ENCODE measurements at regions not wholly inside any gene's neighbourhood (a gene's known extent, or its start where the extent isn't known, plus 50 kb on each side); places are given as distances from the start of the nearest gene placed in this dataset.

GRCh38 chr3:191070201-191070600 is 128.8 kb upstream of the OSTN start (continued):
- no peak for TF ChIP-seq USF2 (IDR thresholded peaks at IDR 0.05; ENCODE audit: low read depth, low read length)
- TF ChIP-seq RAD21 (IDR thresholded peaks at IDR 0.05; ENCODE audit: low read length) = no peak

- ChIA-PET POLR2A (ENCODE audit: unreplicated experiment) (no interaction called here), CTCF (interaction anchor here (0.6 to 1.0 kb wide), 2 partner anchors 21 to 322 kb away, joined by 3 to 7 read pairs; no protein-coding TSS in a partner anchor)
- Histone ChIP-seq H3K9me3 (ENCODE audit: control insufficient read depth, insufficient read depth, low read length) (no peaks in the 10 kb centered on the region), H2BK5ac (ENCODE audit: low read depth, low read length, poor library complexity, severe bottlenecking) (peak overlapping the region; percentile 87), H3K18ac (ENCODE audit: low read depth, low read length) (peak overlapping the region; percentile 94; the same call in 1 of the 2 replicates), H3K56ac (ENCODE audit: extremely low read depth, insufficient read depth, low read length) (0 out of 2 replicates have a peak overlapping the region, but pooled peaks have one; percentile 5), H3K4ac (ENCODE audit: low read depth, low read length) (peak overlapping the region; percentile 60; the same call in 1 of the 2 replicates), H3K27me3 (ENCODE audit: control insufficient read depth, insufficient read depth, low read length) (no peaks in the 10 kb centered on the region), H3K14ac (replicated peaks; ENCODE audit: low read depth, low read length) (peak overlapping the region; percentile 64; the same call in 1 of the 2 replicates), H2BK120ac (ENCODE audit: low read depth, low read length) (peak overlapping the region; percentile 91), H4K91ac (ENCODE audit: insufficient read depth, low read depth, low read length) (peak overlapping the region; percentile 25; the same call in 1 of the 2 replicates), H3K23ac (ENCODE audit: low read depth, low read length) (peak overlapping the region; percentile 76), H4K20me1 (ENCODE audit: insufficient read depth, low read length) (no peaks in the 10 kb centered on the region), H2AFZ (replicated peaks; ENCODE audit: low read length, poor library complexity) (no peak overlapping the region), H2BK20ac (ENCODE audit: low read depth, low read length) (peak overlapping the region; percentile 67), H3K79me1 (ENCODE audit: low read depth in 1 of 2, low read length in 2 of 2) (no peaks in the 10 kb centered on the region; a peak in 2 of 4 replicates), H3K4me1 (ENCODE audit: control insufficient read depth, insufficient read depth, low read length) (peaks cover 17% of the 10 kb centered on the region; the same call in 1 of the 2 replicates), H2AK5ac (ENCODE audit: low read depth, low read length) (no peak overlapping the region), H4K5ac (ENCODE audit: low read depth, low read length) (peak overlapping the region; percentile 89; the same call in 1 of the 2 replicates), H3K4me3 (ENCODE audit: insufficient read depth, low read depth, low read length) (no peak overlapping the region), H3K9ac (ENCODE audit: low read depth, low read length) (no peak overlapping the region), H3K27ac (ENCODE audit: insufficient read depth, low read length) (no peak overlapping the region; the same call in 1 of the 2 replicates), H4K8ac (ENCODE audit: low read depth in 2 of 2, low read length in 2 of 2) (peak overlapping the region; percentile 24 to 65; a peak in 3 of 4 replicates), H2AK9ac (replicated peaks; ENCODE audit: low read depth, low read length, poor library complexity) (no peak overlapping the region), H3K9me1 (ENCODE audit: insufficient read depth, low read length) (peaks cover 2% of the 10 kb centered on the region), H2BK15ac (ENCODE audit: low read depth, low read length) (peak overlapping the region; percentile 54; the same call in 1 of the 3 replicates), H3K36me3 (ENCODE audit: control insufficient read depth, insufficient read depth, low read length) (no peaks in the 10 kb centered on the region), H3K4me2 (ENCODE audit: low read depth, low read length) (0 out of 2 replicates have a peak overlapping the region, but pooled peaks have one; percentile 39)
- peak; percentile 63 for DNase-seq
- BruUV-seq (replicated peaks) = no TSS peak
- WGBS, 2 experiments (ENCODE audit: extremely low coverage in 2 of 2, insufficient read length in 1 of 2) = no CpG with 5 or more reads among the region's 5 CpGs
- TF ChIP-seq FOS (IDR thresholded peaks at IDR 0.05; ENCODE audit: low read depth, low read length) (no peak), MAFK (IDR thresholded peaks at IDR 0.05; ENCODE audit: low read depth, low read length) (peak; percentile 89)
- no peak for ATAC-seq (ENCODE audit: low read depth)
- intact Hi-C loops (cut with micrococcal nuclease) (loop anchor here (5.0 to 10.0 kb wide), 2 partner anchors 168 to 326 kb away; no protein-coding TSS in a partner anchor), dilution Hi-C loops (cut with HindIII; ENCODE audit: low sequenced_read_pairs, unreplicated experiment) (no loop called here), in situ Hi-C loops (cut with MboI; ENCODE audit: low sequenced_read_pairs) (no loop called here)
Measured at GRCh38 chr3:191068946-191069813, 129.9 kb upstream of the OSTN start.

Data from IMR-90 (cell line).